ENCODE measurements at regions not wholly inside any gene's neighbourhood (a gene's known extent, or its start where the extent isn't known, plus 50 kb on each side); places are given as distances from the start of the nearest gene placed in this dataset.

GRCh38 chr13:85313761-85314503 lies 485.3 kb downstream of the SLITRK6 start:
- DNase-seq (ENCODE audit: low read depth): peak; percentile 7
- TF ChIP-seq CTCF (conservative IDR thresholded peaks at IDR 0.05; ENCODE audit: low read depth, low read length): no peak
- no peak overlapping the region for H3K4me3 ChIP-seq (ENCODE audit: low read length)

GRCh38 chr13:85312071-85312470 lies 487.1 kb downstream of the SLITRK6 start:
- H3K4me3 ChIP-seq (ENCODE audit: low read length): no peak overlapping the region
- no peak for DNase-seq (ENCODE audit: low read depth)
- TF ChIP-seq CTCF (conservative IDR thresholded peaks at IDR 0.05; ENCODE audit: low read depth, low read length): no peak

- no peak overlapping the region for H3K4me3 ChIP-seq (ENCODE audit: low read length)
- no peak for TF ChIP-seq CTCF (conservative IDR thresholded peaks at IDR 0.05; ENCODE audit: low read depth, low read length)
- no peak for DNase-seq (ENCODE audit: low read depth)
These were observed 495.6 kb downstream of the SLITRK6 start for GRCh38 chr13:85303630-85304029.

GRCh38 chr13:85298387-85298924 lies 500.8 kb downstream of the SLITRK6 start:
- no peak for TF ChIP-seq CTCF (conservative IDR thresholded peaks at IDR 0.05; ENCODE audit: low read depth, low read length)
- no peak overlapping the region for H3K4me3 ChIP-seq (ENCODE audit: low read length)
- no peak for DNase-seq (ENCODE audit: low read depth)

- H3K4me3 ChIP-seq (ENCODE audit: low read length): no peak overlapping the region
- DNase-seq (ENCODE audit: low read depth): no peak
- TF ChIP-seq CTCF (conservative IDR thresholded peaks at IDR 0.05; ENCODE audit: low read depth, low read length): no peak
These were observed 510.5 kb downstream of the SLITRK6 start for GRCh38 chr13:85288698-85289097.

GRCh38 chr13:85287528-85287927 lies 511.7 kb downstream of the SLITRK6 start:
- TF ChIP-seq CTCF (conservative IDR thresholded peaks at IDR 0.05; ENCODE audit: low read depth, low read length): no peak
- no peak for DNase-seq (ENCODE audit: low read depth)
- no peak overlapping the region for H3K4me3 ChIP-seq (ENCODE audit: low read length)

- TF ChIP-seq CTCF (conservative IDR thresholded peaks at IDR 0.05; ENCODE audit: low read depth, low read length): no peak
- DNase-seq (ENCODE audit: low read depth): no peak
- H3K4me3 ChIP-seq (ENCODE audit: low read length): no peak overlapping the region
These were observed 513.1 kb downstream of the SLITRK6 start for GRCh38 chr13:85286081-85286480.

Measured in retinal pigment epithelial cell (primary cell).